Fibroblast of upper back skin (primary cell): ENCODE measurements at regions not wholly inside any gene's neighbourhood (a gene's known extent, or its start where the extent isn't known, plus 50 kb on each side); places are given as distances from the start of the nearest gene placed in this dataset.

ENCODE experiments used
- DNase-seq: peaks from one replicate; pipeline ENCODE4 v3.0.0-alpha.2; 2013

DNA sequence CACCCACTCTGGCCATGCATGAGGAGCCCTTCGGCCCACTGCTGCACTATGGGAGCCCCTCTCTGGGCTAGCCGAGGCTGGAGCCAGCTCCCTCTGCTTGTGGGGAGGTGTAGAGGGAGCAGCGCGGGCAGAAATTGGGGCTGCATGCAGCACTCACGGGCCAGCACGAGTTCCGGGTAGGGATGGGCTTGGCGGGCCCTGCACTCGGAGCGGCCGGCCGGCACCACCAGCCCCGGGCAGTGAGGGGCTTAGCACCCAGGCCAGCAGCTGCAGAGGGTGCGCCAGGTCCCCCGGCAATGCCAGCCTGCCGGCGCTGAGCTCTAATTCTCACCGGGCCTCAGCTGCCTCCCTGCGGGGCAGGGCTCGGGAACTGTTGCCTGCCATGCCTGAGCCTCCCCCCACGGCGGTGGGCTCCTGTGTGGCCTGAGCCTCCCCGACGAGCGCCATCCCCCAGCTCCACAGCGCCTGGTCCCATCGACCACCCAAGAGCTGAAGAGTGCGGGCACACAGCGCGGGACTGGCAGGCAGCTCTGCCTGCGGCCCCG lies 209.0 kb downstream of the LTN1 start:
- DNase-seq, result no peak

DNA sequence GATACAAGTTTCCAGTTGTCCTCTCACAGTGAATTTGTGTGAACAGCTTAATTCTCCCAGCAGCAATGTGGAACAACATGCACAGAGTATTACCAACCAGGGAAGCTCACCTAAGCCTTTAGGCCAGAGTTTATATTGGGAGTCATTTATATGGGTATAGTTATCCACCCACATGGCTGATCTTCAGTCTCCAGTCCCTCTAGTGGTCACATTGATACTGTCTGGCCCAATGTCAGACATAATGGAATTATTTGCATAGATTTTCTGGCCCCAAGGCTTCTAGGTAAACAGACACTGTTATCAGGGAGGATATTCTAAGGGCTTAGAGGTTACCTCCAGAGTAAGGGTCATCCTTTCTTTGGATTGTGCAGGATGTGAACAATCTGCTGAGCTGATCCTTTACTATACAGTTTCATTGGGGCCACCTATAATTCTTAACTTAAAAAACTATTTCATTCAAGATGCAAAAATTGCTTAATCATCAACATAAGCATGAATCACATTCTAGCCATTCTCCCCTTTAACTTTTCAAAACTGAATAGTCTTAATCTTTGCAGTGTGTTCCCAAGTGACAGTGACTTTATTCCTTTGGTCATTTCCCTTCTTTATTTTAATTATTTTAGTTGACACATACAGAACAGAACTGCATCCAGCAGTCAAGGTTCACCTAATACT lies 210.9 kb downstream of the LTN1 start:
- peak; percentile 30 for DNase-seq

DNA sequence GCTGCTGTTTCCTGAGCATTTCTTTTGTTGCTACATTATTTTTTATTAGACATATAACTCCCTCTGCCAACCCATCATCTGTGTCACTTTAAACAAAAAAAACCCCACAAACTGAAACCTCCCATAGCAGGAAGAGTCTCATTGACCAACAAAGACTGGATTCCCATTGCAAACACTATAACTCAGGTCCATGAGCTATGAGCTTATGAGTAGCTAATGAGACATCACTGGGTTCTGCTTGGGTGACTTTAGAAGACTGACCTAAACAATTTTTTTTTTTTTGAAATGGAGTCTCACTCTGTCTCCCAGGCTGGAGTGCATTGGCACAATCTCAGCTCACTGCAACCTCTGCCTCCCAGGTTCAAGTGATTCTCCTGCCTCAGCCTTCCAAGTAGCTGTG lies 212.8 kb downstream of the LTN1 start:
- DNase-seq, result no peak

- peak; percentile 88 for DNase-seq
These were observed 216.4 kb downstream of the LTN1 start for GRCh38 chr21:28776251-28776650.

GRCh38 chr21:28775071-28775470 lies 217.6 kb downstream of the LTN1 start:
- DNase-seq, result no peak

- no peak for DNase-seq
These were observed 219.6 kb downstream of the LTN1 start for GRCh38 chr21:28773036-28773435.

GRCh38 chr21:28771790-28772501 lies 220.7 kb downstream of the LTN1 start:
- peak; percentile 81 for DNase-seq

DNA sequence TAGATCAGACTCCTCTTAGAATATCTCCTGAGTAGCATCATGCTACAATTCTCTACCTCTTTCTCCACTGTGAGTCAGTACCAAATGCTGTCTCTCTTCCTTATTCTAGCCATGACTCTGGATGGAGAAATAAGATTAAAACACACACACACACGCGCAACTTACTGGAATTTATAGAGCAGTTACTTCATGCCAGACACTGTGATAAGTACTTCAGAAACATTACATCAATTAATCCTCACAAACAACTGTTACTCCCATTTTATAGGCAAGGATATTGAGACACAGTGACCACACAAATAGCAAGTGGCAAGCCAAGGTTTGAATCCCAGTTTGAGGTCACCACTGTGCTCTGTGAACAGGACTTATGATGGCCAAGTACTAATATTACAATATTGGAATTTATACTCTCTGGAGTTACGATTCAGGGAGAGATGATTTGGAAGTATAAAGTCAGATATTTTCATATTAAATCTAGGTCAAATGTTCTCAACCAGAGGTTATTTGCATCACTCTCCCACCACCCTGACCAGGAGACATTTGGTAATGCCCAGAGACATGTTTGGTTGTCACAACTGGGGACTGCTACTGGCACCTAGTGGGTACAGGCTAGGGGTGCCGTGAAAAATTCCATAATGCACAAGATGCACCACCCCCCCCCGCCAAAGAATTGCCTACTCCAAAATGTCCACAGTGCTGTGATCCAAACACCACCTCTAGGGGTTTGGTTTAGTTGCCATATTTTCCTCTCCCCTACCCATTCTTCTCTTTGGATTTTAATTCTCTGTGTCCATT lies 221.6 kb downstream of the LTN1 start:
- DNase-seq, result peak; percentile 27

DNA sequence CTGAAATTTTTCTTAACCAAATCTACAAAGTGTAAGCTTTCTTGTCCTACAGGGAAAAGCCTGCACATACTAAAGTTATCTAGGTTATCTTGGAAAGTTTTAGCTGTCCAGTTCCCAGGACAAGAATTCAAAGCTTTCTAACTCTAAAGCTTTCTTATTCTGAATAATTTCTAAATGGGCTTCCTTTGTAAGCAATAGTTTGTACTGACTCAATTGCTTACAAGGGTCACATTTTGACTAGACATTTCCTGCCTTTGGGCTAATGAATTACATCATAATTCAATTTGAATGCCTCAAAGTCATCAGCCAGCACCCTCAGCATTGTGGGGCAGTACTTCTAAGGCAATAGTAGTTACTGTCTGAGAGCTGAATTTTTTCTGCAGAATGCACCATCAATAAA lies 223.0 kb downstream of the LTN1 start:
- peak; percentile 28 for DNase-seq

GRCh38 chr21:28768753-28769152 lies 223.9 kb downstream of the LTN1 start:
- DNase-seq, result no peak

GRCh38 chr21:28767523-28767922 lies 225.2 kb downstream of the LTN1 start:
- no peak for DNase-seq

- no peak for DNase-seq
These were observed 228.8 kb downstream of the LTN1 start for GRCh38 chr21:28763809-28764418.

- DNase-seq, result no peak
These were observed 230.3 kb downstream of the LTN1 start for GRCh38 chr21:28762357-28762735.

GRCh38 chr21:28761674-28762356 lies 230.9 kb downstream of the LTN1 start:
- DNase-seq, result peak; percentile 80

GRCh38 chr21:28758883-28759242 lies 233.8 kb downstream of the LTN1 start:
- DNase-seq, result no peak

GRCh38 chr21:28758042-28758882 lies 234.4 kb downstream of the LTN1 start:
- peak; percentile 39 for DNase-seq

GRCh38 chr21:28754862-28755261 lies 237.8 kb downstream of the LTN1 start:
- no peak for DNase-seq

DNA sequence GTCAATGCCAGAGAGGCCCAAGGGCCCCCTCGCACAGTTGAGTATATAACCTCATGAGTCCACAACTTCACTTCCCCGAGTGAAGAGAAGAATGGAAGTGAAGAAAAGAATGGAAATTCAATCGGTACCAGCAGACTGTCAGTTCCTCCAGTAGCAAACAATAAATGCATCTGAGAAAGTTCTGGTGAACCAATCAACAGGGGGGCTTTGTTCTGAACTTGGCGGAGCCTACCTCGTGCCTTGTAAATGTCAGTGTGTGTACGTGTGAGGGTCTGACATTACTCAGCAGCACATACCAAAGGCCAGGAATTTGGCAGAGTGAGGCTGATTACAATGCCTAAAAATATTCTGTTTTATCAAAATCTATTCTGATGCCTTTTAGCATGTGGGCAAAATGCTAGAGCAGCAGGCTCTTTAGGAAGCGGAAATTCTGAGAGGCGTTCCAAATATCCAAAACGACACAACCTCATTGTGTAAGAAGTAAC lies 238.5 kb downstream of the LTN1 start:
- peak; percentile 90 for DNase-seq

DNA sequence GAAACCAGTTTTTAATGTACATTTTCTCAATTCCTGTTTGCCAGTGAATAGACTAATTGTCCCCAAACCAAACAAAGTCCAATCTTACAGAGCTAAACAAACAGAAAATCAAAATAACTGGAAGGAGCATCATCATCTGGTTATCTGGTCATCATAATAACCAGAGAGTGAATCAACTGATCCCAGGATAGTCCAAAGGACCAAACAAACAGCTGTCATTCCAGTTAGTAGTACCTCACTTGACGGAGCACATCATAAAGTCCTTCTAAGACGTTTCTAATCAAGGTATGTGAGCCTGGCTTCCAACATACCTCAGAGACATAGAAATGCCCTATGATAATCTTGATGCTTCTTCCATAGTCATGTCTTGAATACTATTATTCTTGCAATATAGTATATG lies 240.5 kb downstream of the LTN1 start:
- no peak for DNase-seq

DNA sequence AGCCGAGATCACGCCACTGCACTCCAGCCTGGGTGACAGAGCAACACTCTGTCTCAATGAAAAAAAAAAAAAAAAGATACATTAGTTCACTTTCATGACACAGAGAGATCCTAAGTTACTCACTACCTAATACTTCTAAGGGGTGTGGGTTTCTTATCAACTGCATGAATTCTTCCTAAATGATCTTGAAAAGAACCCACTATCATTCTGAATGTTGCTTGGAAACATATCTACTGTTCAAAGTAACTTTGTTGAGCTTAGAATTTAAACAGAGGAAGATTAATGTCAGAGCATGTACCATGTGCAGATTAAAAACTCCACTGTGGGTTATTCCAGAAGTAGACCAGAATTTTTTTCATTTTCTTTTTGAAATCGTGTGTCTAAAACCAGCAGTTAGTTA lies 241.5 kb downstream of the LTN1 start:
- DNase-seq, result no peak

- no peak for DNase-seq
These were observed 242.1 kb downstream of the LTN1 start for GRCh38 chr21:28750565-28750964.

GRCh38 chr21:28749536-28749935 lies 243.1 kb downstream of the LTN1 start:
- DNase-seq, result no peak
